ENCODE measurements at regions not wholly inside any gene's neighbourhood (a gene's known extent, or its start where the extent isn't known, plus 50 kb on each side); places are given as distances from the start of the nearest gene placed in this dataset.

- intact Hi-C loops (cut with micrococcal nuclease) = no loop called here
- Mint-ChIP-seq H3K36me3 (ENCODE audit: low read depth) (no peaks in the 10 kb centered on the region), H3K4me1 (no peaks in the 10 kb centered on the region), H3K9me3 (peaks cover 29% of the 10 kb centered on the region), H3K27me3 (peaks cover 4% of the 10 kb centered on the region), H3K4me3 (no peak overlapping the region), H3K27ac (no peak overlapping the region)
- ChIA-PET CTCF (no interaction called here), POLR2A (no interaction called here)
- ATAC-seq (ENCODE audit: low read depth) = no peak
- TF ChIP-seq, protein P1, sequence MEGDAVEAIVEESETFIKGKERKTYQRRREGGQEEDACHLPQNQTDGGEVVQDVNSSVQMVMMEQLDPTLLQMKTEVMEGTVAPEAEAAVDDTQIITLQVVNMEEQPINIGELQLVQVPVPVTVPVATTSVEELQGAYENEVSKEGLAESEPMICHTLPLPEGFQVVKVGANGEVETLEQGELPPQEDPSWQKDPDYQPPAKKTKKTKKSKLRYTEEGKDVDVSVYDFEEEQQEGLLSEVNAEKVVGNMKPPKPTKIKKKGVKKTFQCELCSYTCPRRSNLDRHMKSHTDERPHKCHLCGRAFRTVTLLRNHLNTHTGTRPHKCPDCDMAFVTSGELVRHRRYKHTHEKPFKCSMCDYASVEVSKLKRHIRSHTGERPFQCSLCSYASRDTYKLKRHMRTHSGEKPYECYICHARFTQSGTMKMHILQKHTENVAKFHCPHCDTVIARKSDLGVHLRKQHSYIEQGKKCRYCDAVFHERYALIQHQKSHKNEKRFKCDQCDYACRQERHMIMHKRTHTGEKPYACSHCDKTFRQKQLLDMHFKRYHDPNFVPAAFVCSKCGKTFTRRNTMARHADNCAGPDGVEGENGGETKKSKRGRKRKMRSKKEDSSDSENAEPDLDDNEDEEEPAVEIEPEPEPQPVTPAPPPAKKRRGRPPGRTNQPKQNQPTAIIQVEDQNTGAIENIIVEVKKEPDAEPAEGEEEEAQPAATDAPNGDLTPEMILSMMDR (IDR thresholded peaks at IDR 0.05) = no peak
- no peak for DNase-seq
Measured at GRCh38 chr11:70925238-70925637, 327.1 kb downstream of the SHANK2 start.

GRCh38 chr11:70926543-70927201, 325.7 kb downstream of the SHANK2 start:
- DNase-seq (no peak), ATAC-seq (ENCODE audit: low read depth) (no peak)
- ChIA-PET CTCF (no interaction called here), POLR2A (no interaction called here)
- Mint-ChIP-seq H3K36me3 (ENCODE audit: low read depth) (no peaks in the 10 kb centered on the region), H3K27ac (no peak overlapping the region), H3K9me3 (peaks cover 22% of the 10 kb centered on the region), H3K4me3 (no peak overlapping the region), H3K4me1 (no peaks in the 10 kb centered on the region), H3K27me3 (peaks cover 4% of the 10 kb centered on the region)
- intact Hi-C loops (cut with micrococcal nuclease) = no loop called here
- TF ChIP-seq, protein P1 (IDR thresholded peaks at IDR 0.05) = no peak

DNA sequence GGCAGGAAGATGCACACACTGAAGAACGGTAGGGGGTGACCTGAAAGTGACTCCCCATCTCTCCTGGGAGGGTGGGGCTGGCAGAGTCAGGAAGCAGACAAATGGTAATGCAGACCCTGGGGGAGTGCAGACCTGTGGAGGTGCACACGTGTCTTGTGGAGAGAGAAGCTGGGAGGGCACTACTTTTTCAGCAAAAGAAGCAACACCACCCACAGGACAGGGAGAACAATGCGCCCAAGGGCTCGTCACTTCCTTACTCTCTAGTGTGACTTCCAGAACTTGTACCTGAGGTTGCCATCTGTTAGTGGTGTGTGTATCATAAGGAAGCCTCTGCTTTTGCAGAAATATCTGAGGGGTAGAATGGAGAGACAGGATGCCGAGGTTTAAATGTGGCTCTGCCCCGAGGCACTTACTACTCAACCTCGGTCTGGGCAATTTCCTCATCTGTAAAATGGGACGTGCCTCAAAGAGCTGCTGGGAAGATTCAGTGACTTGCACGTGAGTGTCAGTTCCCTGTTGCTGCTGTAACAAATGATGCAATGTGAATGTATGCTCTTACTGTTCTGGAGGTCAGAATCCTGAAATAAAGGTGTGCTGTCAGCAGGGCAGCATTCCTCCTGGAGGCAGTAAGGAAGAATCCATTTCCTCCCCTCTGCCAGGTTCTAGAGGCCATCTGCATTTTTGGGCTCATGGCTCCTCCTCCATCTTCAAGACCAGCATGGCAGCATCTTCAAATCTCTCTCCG, 323.4 kb downstream of the SHANK2 start:
- no peaks in the 10 kb centered on the region for H3K4me1 Mint-ChIP-seq
- intact Hi-C loops (cut with micrococcal nuclease) = no loop called here
- ChIA-PET POLR2A (no interaction called here), CTCF (no interaction called here)
- H3K4me3 Mint-ChIP-seq = no peak overlapping the region
- no peak for ATAC-seq (ENCODE audit: low read depth)
- no peak overlapping the region for H3K27ac Mint-ChIP-seq
- no peaks in the 10 kb centered on the region for H3K36me3 Mint-ChIP-seq (ENCODE audit: low read depth)
- H3K27me3 Mint-ChIP-seq = peaks cover 5% of the 10 kb centered on the region
- TF ChIP-seq, protein P1 (IDR thresholded peaks at IDR 0.05) = no peak
- DNase-seq = no peak
- H3K9me3 Mint-ChIP-seq = peaks cover 8% of the 10 kb centered on the region

GRCh38 chr11:70930215-70930614, 322.2 kb downstream of the SHANK2 start:
- intact Hi-C loops (cut with micrococcal nuclease) = no loop called here
- CTCF ChIA-PET = no interaction called here
- ATAC-seq (ENCODE audit: low read depth) = no peak
- no peak for DNase-seq
- Mint-ChIP-seq H3K27ac (no peak overlapping the region), H3K9me3 (peaks cover 8% of the 10 kb centered on the region), H3K4me3 (no peak overlapping the region), H3K27me3 (peaks cover 5% of the 10 kb centered on the region), H3K4me1 (no peaks in the 10 kb centered on the region), H3K36me3 (ENCODE audit: low read depth) (no peaks in the 10 kb centered on the region)
- POLR2A ChIA-PET = no interaction called here
- TF ChIP-seq, protein P1 (IDR thresholded peaks at IDR 0.05) = no peak

DNA sequence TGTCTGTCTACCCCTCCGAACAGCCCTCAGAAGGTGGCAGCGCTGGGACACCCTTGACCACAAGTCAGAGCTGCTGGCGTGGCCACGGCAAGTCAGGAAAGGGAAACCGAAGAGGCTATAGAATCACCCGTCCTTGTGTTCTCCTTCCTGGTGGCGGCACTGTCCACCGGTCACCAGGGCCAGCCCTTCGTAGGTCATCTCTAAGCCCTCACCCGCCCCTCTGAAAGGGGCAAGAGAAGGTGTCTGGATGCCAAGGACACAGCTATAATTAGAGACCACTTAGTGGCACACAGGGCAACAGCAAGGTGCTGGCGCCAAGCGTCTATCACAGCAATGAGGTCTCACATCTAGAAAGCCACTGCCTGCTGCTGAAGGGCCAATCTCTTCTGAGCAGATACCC, 320.9 kb downstream of the SHANK2 start:
- ATAC-seq (ENCODE audit: low read depth) = no peak

More for the DNA sequence above, 320.9 kb downstream of the SHANK2 start:
- TF ChIP-seq, protein P1 (IDR thresholded peaks at IDR 0.05) = no peak
- no peak for DNase-seq
- no peak overlapping the region for H3K27ac Mint-ChIP-seq
- H3K4me3 Mint-ChIP-seq = no peak overlapping the region
- H3K36me3 Mint-ChIP-seq (ENCODE audit: low read depth) = no peaks in the 10 kb centered on the region
- H3K9me3 Mint-ChIP-seq = peaks cover 8% of the 10 kb centered on the region
- intact Hi-C loops (cut with micrococcal nuclease) = no loop called here
- peaks cover 5% of the 10 kb centered on the region for H3K27me3 Mint-ChIP-seq
- CTCF ChIA-PET = no interaction called here
- no peaks in the 10 kb centered on the region for H3K4me1 Mint-ChIP-seq
- POLR2A ChIA-PET = no interaction called here
